IMR-90 (cell line): ENCODE measurements at regions not wholly inside any gene's neighbourhood (a gene's known extent, or its start where the extent isn't known, plus 50 kb on each side); places are given as distances from the start of the nearest gene placed in this dataset.

Experiments
- ATAC-seq: fragments of 200-7000 bp; cut with Tn5 transposase; 2 replicates; pipeline ENCODE4 v1.9.1; 2020; ENCODE audit warnings: low read depth, mild to moderate bottlenecking, moderate library complexity
- BruUV-seq: library from RNA; stranded (reverse); fragments of 400-500 nt; replicated peaks from 2 replicates; lab custom pipeline; 2021; lab: Mats Ljungman, UMichigan
- CTCF ChIA-PET: fragments of 300-600 bp; formaldehyde crosslinking; extraction: SDS; loops from one replicate; lab custom pipeline; 2021; ENCODE audit warnings: antibody characterized with exemption; lab: Yijun Ruan, JAX
- POLR2A ChIA-PET: fragments of 300-600 bp; sonication (Branson Sonifier 250); formaldehyde crosslinking; loops from one replicate; lab custom pipeline; 2022; ENCODE audit warnings: antibody characterized with exemption; ENCODE audit not compliant: unreplicated experiment; lab: Charles Lee
- DNase-seq: peaks from one replicate; pipeline ENCODE4 v3.0.0; 2013
- H2AFZ ChIP-seq: replicated peaks from 2 replicates; pipeline ENCODE3; 2013; ENCODE audit warnings: low read length, mild to moderate bottlenecking; ENCODE audit not compliant: poor library complexity
- H2AK5ac ChIP-seq: 2 replicates; pipeline ENCODE4 v1.6.1; 2013; ENCODE audit warnings: low read depth, low read length, inconsistent platforms
- H2AK9ac ChIP-seq: replicated peaks from 2 replicates; pipeline ENCODE3; 2013; ENCODE audit warnings: mild to moderate bottlenecking, low read depth, low read length, moderate library complexity; ENCODE audit not compliant: poor library complexity
- H2BK120ac ChIP-seq: 2 replicates; pipeline ENCODE4 v1.6.1; 2013; ENCODE audit warnings: low read depth, low read length, inconsistent platforms
- H2BK15ac ChIP-seq: 3 replicates; pipeline ENCODE4 v1.6.1; 2013; ENCODE audit warnings: low read depth, low read length, inconsistent platforms
- H2BK20ac ChIP-seq: 2 replicates; pipeline ENCODE4 v1.6.1; 2013; ENCODE audit warnings: low read depth, mild to moderate bottlenecking, inconsistent platforms, low read length, moderate library complexity
- H2BK5ac ChIP-seq: 2 replicates; pipeline ENCODE4 v1.6.1; 2013; ENCODE audit warnings: mild to moderate bottlenecking, low read depth, low read length, inconsistent platforms; ENCODE audit not compliant: poor library complexity, severe bottlenecking
- H3K14ac ChIP-seq: replicated peaks from 2 replicates; pipeline ENCODE4 v1.6.1; 2013; ENCODE audit warnings: low read depth, low read length, inconsistent platforms
- H3K18ac ChIP-seq: 2 replicates; pipeline ENCODE4 v1.6.1; 2013; ENCODE audit warnings: low read depth, low read length, control low read depth
- H3K23ac ChIP-seq: 2 replicates; pipeline ENCODE4 v1.6.1; 2013; ENCODE audit warnings: low read depth, low read length, inconsistent platforms
- H3K27ac ChIP-seq: 2 replicates; pipeline ENCODE4 v1.5.1; 2013; ENCODE audit warnings: mild to moderate bottlenecking, control low read depth, low read length; ENCODE audit not compliant: insufficient read depth
- H3K27me3 ChIP-seq: 2 replicates; pipeline ENCODE4 v1.6.1; 2013; ENCODE audit warnings: low read length; ENCODE audit not compliant: control insufficient read depth, insufficient read depth
- H3K36me3 ChIP-seq: 2 replicates; pipeline ENCODE4 v1.6.1; 2013; ENCODE audit warnings: low read length, mixed read lengths; ENCODE audit not compliant: control insufficient read depth, insufficient read depth
- H3K4ac ChIP-seq: 2 replicates; pipeline ENCODE4 v1.6.1; 2013; ENCODE audit warnings: low read depth, low read length, inconsistent platforms
- H3K4me1 ChIP-seq: 2 replicates; pipeline ENCODE4 v1.6.1; 2013; ENCODE audit warnings: low read length, mixed read lengths; ENCODE audit not compliant: control insufficient read depth, insufficient read depth
- H3K4me2 ChIP-seq: 2 replicates; pipeline ENCODE4 v1.6.1; 2013; ENCODE audit warnings: low read depth, mild to moderate bottlenecking, control low read depth, low read length, moderate library complexity
- H3K4me3 ChIP-seq: 2 replicates; pipeline ENCODE4 v1.5.1; 2013; ENCODE audit warnings: low read depth, mild to moderate bottlenecking, control low read depth, low read length, moderate library complexity; ENCODE audit not compliant: insufficient read depth
- H3K56ac ChIP-seq: 2 replicates; pipeline ENCODE4 v1.6.1; 2013; ENCODE audit warnings: low read length, inconsistent platforms; ENCODE audit not compliant: insufficient read depth; ENCODE audit errors: extremely low read depth
- H3K79me1 ChIP-seq, 2 experiments: 2 replicates each; pipeline ENCODE4 v1.6.1; 2013; ENCODE audit warnings: low read length in 2 of 2, inconsistent platforms in 1 of 2, low read depth in 1 of 2
- H3K9ac ChIP-seq: 2 replicates; pipeline ENCODE4 v1.6.1; 2013; ENCODE audit warnings: low read depth, low read length, control low read depth
- H3K9me1 ChIP-seq: 2 replicates; pipeline ENCODE4 v1.6.1; 2013; ENCODE audit warnings: low read length, inconsistent platforms; ENCODE audit not compliant: insufficient read depth
- H3K9me3 ChIP-seq: 2 replicates; pipeline ENCODE4 v1.6.1; 2013; ENCODE audit warnings: low read length; ENCODE audit not compliant: control insufficient read depth, insufficient read depth
- H4K20me1 ChIP-seq: 2 replicates; pipeline ENCODE4 v1.6.1; 2013; ENCODE audit warnings: low read length, inconsistent platforms; ENCODE audit not compliant: insufficient read depth
- H4K5ac ChIP-seq: 2 replicates; pipeline ENCODE4 v1.6.1; 2013; ENCODE audit warnings: mild to moderate bottlenecking, low read depth, low read length, control low read depth
- H4K8ac ChIP-seq, 2 experiments: 2 replicates each; pipeline ENCODE4 v1.6.1; 2013; ENCODE audit warnings: low read depth in 2 of 2, low read length in 2 of 2, control low read depth in 1 of 2, inconsistent platforms in 1 of 2
- H4K91ac ChIP-seq: 2 replicates; pipeline ENCODE4 v1.6.1; 2013; ENCODE audit warnings: low read depth, low read length, inconsistent platforms; ENCODE audit not compliant: insufficient read depth
- BHLHE40 ChIP-seq: fragments of 150-350 bp; IDR thresholded peaks from 2 replicates; pipeline ENCODE4 v1.6.1; 2016; ENCODE audit warnings: mild to moderate bottlenecking, low read depth, low read length
- CEBPB ChIP-seq: IDR thresholded peaks from 2 replicates; pipeline ENCODE4 v1.6.1; 2012; ENCODE audit warnings: low read depth, low read length, improper control_type of control experiment
- CHD1 ChIP-seq: IDR thresholded peaks from 2 replicates; pipeline ENCODE4 v1.6.1; 2012; ENCODE audit warnings: low read depth, low read length, improper control_type of control experiment
- CTCF ChIP-seq: conservative IDR thresholded peaks from 2 replicates; pipeline ENCODE4 v1.5.1; 2012; ENCODE audit warnings: mild to moderate bottlenecking, low read depth, low read length, improper control_type of control experiment
- ELK1 ChIP-seq: fragments of 150-350 bp; IDR thresholded peaks from 2 replicates; pipeline ENCODE4 v1.6.1; 2016; ENCODE audit warnings: low read depth, mild to moderate bottlenecking, low read length, moderate library complexity, borderline replicate concordance
- FOS ChIP-seq: fragments of 150-350 bp; IDR thresholded peaks from 2 replicates; pipeline ENCODE4 v1.6.1; 2016; ENCODE audit warnings: low read depth, low read length
- MAFK ChIP-seq: IDR thresholded peaks from 2 replicates; pipeline ENCODE4 v1.6.1; 2012; ENCODE audit warnings: low read depth, low read length, improper control_type of control experiment
- MAZ ChIP-seq: IDR thresholded peaks from 2 replicates; pipeline ENCODE4 v1.6.1; 2012; ENCODE audit warnings: low read depth, mild to moderate bottlenecking, low read length, improper control_type of control experiment, moderate library complexity, borderline replicate concordance
- MXI1 ChIP-seq: IDR thresholded peaks from 2 replicates; pipeline ENCODE4 v1.6.1; 2012; ENCODE audit warnings: low read depth, mild to moderate bottlenecking, low read length, moderate library complexity, borderline replicate concordance
- NFE2L2 ChIP-seq: fragments of 150-350 bp; IDR thresholded peaks from 2 replicates; pipeline ENCODE4 v1.6.1; 2016; ENCODE audit warnings: low read depth, mild to moderate bottlenecking, low read length
- POLR2A ChIP-seq: IDR thresholded peaks from 2 replicates; pipeline ENCODE4 v1.6.1; 2012; ENCODE audit warnings: mild to moderate bottlenecking, low read depth, low read length
- RAD21 ChIP-seq: IDR thresholded peaks from 2 replicates; pipeline ENCODE4 v1.6.1; 2012; ENCODE audit warnings: low read length, improper control_type of control experiment
- RCOR1 ChIP-seq: IDR thresholded peaks from 2 replicates; pipeline ENCODE4 v1.6.1; 2012; ENCODE audit warnings: mild to moderate bottlenecking, low read length, improper control_type of control experiment; ENCODE audit not compliant: insufficient replicate concordance
- RFX5 ChIP-seq: IDR thresholded peaks from 2 replicates; pipeline ENCODE4 v1.8.0; 2012; ENCODE audit warnings: low read depth, mild to moderate bottlenecking, low read length, moderate library complexity
- SMC3 ChIP-seq: fragments of 150-350 bp; IDR thresholded peaks from 2 replicates; pipeline ENCODE4 v1.6.1; 2016; ENCODE audit warnings: low read depth, mild to moderate bottlenecking, antibody characterized with exemption, low read length, moderate library complexity
- WGBS, 2 experiments: methylation state at CpG; one replicate each; pipeline versions ENCODE4 v1.1.5 to v1.1.7; 2013; ENCODE audit warnings: missing lambda C conversion rate in 2 of 2; ENCODE audit not compliant: insufficient read length in 1 of 2; ENCODE audit errors: extremely low coverage in 2 of 2; 5-methylcytosine and 5-hydroxymethylcytosine counted together
- dilution Hi-C: fragments of 300-500 bp; cut with HindIII; formaldehyde crosslinking; loops from one replicate; pipeline ENCODE4 v1.14.3; 2018; ENCODE audit warnings: low sequenced_read_pairs; ENCODE audit not compliant: unreplicated experiment
- in situ Hi-C: fragments of 300-500 bp; cut with MboI; formaldehyde crosslinking; loops from 3 replicates; pipeline ENCODE4 v1.14.3; 2019; ENCODE audit warnings: low sequenced_read_pairs, inconsistent platforms, mixed read lengths
- intact Hi-C: fragments of 100-400 bp; cut with micrococcal nuclease; formaldehyde crosslinking; loops from 2 replicates; pipeline ENCODE4 v1.10.0; 2022
- TF ChIP-seq, protein P1 (sequence below): fragments of 150-350 bp; IDR thresholded peaks from 2 replicates; pipeline ENCODE4 v1.6.1; 2017; ENCODE audit warnings: mild to moderate bottlenecking, antibody characterized with exemption, low read length, low read depth

DNA sequence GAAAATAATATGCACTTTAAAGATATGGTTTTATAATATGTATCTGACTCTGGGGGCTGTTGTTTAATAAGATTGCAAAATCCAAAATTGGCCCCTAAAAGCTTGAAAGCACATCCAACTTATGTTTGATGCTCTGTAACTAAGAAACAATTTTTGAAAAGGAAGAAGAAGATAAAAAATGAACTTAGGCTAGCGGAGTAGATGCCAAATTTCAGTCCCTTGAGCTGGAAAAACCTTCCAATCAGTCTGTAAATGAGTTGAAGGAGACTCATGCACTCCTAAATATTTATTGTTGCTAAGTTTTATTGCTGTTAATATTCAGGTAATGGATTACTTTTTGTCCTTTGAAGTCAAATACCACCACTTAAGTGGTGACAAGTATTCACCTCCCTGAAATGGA is 465.0 kb downstream of the ZEB2 start:
- Histone ChIP-seq H3K56ac (no peak overlapping the region), H4K8ac (no peak overlapping the region), H3K27me3 (no peaks in the 10 kb centered on the region), H4K5ac (no peak overlapping the region), H3K9me3 (no peaks in the 10 kb centered on the region), H3K14ac (no peak overlapping the region), H3K4me3 (no peak overlapping the region), H2AK5ac (no peak overlapping the region), H3K36me3 (no peaks in the 10 kb centered on the region), H2BK120ac (no peak overlapping the region), H3K27ac (no peak overlapping the region), H3K4me2 (no peak overlapping the region), H2AFZ (no peak overlapping the region), H3K9ac (no peak overlapping the region), H2BK15ac (no peak overlapping the region), H3K4ac (no peak overlapping the region), H4K91ac (no peak overlapping the region), H3K18ac (no peak overlapping the region), H2BK5ac (no peak overlapping the region), H4K20me1 (no peaks in the 10 kb centered on the region), H2BK20ac (no peak overlapping the region), H3K23ac (no peak overlapping the region), H2AK9ac (no peak overlapping the region), H3K79me1 (no peaks in the 10 kb centered on the region), H3K4me1 (no peaks in the 10 kb centered on the region), H3K9me1 (no peaks in the 10 kb centered on the region)
- POLR2A ChIA-PET: no interaction called here
- intact Hi-C loops (no loop called here), in situ Hi-C loops (no loop called here), dilution Hi-C loops (no loop called here)
- WGBS, 2 experiments: no CpG with 5 or more reads among the region's 1 CpG
- CTCF ChIA-PET: no interaction called here
- BruUV-seq: no TSS peak
- ATAC-seq: no peak
- no peak for TF ChIP-seq RCOR1
- TF ChIP-seq BHLHE40: no peak
- TF ChIP-seq, protein P1, sequence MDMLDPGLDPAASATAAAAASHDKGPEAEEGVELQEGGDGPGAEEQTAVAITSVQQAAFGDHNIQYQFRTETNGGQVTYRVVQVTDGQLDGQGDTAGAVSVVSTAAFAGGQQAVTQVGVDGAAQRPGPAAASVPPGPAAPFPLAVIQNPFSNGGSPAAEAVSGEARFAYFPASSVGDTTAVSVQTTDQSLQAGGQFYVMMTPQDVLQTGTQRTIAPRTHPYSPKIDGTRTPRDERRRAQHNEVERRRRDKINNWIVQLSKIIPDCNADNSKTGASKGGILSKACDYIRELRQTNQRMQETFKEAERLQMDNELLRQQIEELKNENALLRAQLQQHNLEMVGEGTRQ: no peak
- TF ChIP-seq FOS: no peak
- no peak for TF ChIP-seq POLR2A
- TF ChIP-seq NFE2L2: no peak
- no peak for TF ChIP-seq CTCF
- TF ChIP-seq MAFK: no peak
- TF ChIP-seq CEBPB: no peak
- TF ChIP-seq ELK1: no peak
- no peak for TF ChIP-seq CHD1
- no peak for TF ChIP-seq RAD21
- TF ChIP-seq RFX5: no peak
- no peak for TF ChIP-seq SMC3
- no peak for TF ChIP-seq MXI1
- no peak for TF ChIP-seq MAZ
- DNase-seq: no peak
